ENCODE measurements at regions not wholly inside any gene's neighbourhood (a gene's known extent, or its start where the extent isn't known, plus 50 kb on each side); places are given as distances from the start of the nearest gene placed in this dataset.

DNA sequence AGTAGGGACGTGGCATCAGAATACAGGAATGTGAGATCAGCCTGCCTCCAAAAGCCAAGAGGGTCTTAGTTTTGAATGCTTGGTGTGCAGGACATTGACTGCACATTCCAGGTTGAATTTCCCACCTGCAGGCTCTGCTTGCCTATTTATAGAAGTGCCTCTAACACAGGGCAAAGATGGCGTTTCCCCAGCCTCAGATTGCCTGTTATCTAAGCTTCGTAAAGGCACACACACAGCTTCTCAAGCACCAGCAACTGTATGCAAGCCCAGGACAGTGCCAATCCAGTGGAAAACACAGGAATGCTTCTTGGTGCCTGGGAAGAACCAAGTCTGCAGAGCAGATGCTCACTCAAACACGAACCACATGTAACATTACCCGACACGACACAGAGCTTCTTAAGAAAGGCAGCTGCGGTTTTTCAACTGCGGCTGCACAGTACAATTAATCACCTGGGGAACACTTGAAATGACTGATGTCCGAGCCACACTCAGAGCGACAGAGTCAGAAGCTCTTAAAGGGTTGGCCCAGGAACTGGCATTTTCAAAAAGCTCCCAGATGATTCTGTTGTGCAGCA is 90.0 kb upstream of the ANKRD34C start:
- DNase-seq (ENCODE audit: extremely low read depth in 1 of 11, low read depth in 9 of 11, low spot score in 4 of 11), result peak in 3 of 11 donors; percentile 20 to 53 (median 21)

DNA sequence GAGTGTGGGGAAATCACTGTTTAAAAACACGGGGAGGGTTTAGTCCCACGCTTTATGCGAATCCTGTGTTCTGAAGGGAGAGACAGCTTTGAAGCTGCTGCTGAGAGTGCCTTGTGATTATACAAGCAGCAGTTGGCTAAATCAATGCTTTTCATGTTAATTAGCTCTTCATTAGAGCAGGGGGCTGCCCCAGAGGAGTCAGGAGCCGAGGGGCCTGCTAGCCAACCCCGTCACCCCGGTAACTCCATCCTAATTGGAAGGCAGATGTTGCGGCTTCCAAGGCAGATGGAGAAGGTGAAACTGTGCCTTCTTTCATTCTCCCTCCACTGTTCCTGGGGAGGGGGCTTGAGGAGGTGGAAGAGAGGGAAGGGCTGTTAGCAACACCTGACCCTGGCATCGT is 92.4 kb upstream of the ANKRD34C start:
- no peak for DNase-seq (ENCODE audit: extremely low read depth in 1 of 11, low read depth in 9 of 11, low spot score in 4 of 11)

DNA sequence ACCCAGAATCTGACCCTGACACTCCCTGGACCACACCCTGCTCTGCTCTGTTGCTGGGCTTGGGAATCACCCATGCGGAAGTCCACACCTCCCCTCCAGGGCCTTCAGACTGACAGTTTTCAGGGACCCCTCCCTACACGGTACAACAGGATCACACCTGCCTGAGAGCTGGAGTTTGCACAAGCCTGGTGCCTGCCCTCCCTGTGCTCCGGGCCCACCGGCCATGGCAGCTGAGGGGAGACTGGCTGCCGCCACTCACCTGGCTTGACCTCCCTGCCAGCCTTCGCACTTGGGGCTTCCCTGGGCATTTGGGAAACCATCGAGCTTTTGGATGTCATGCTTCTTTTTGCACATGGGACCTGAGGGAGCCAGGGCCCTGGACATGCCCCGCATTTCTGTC is 95.9 kb upstream of the ANKRD34C start:
- DNase-seq (ENCODE audit: extremely low read depth in 1 of 11, low read depth in 9 of 11, low spot score in 4 of 11), result no peak

DNA sequence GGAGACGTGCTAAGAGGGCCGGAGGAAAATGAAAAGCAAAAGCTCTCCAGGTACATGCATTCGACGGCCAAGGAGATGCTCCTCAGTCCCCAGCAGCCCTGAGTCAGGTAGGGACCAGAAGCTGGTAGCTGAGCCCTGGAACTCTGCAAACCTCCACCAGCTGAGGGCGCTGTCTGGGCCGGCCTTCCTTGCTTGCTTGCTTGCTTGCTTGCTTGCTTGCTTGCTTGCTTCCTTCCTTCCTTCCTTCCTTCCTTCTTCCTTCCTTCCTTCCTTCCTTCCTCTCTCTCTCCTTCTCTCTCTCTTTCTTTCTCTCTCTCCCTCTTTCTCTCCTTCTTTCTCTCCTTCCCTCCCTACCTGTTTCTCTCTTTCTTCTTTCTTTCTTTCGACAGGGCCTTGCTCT is 94.6 kb upstream of the RASGRF1 start:
- no peak for DNase-seq (ENCODE audit: extremely low read depth in 1 of 11, low read depth in 9 of 11, low spot score in 4 of 11)

DNA sequence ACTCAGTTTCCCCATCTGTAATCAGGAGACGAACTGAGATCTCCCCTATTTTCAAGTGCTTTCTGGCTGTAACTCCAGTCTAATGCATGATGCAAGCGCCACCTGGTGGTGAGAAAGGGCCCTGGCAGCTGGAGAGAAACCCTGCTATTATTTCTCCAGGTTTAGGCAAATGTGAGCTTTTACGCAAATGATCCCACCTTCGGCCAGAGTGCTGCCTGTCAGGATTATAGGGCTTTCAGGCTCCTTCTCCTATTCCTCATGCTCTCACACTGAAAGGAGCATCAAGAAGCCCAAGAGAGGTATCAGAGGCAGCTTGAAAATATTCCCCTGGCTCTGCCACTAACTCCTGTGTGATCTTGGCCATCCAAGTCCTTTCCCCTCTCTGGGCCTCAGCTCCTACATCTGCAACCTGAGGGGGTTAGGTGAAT is 93.9 kb upstream of the RASGRF1 start:
- DNase-seq (ENCODE audit: extremely low read depth in 1 of 11, low read depth in 9 of 11, low spot score in 4 of 11), result peak in 8 of 11 donors; percentile 24 to 63 (median 52)

DNA sequence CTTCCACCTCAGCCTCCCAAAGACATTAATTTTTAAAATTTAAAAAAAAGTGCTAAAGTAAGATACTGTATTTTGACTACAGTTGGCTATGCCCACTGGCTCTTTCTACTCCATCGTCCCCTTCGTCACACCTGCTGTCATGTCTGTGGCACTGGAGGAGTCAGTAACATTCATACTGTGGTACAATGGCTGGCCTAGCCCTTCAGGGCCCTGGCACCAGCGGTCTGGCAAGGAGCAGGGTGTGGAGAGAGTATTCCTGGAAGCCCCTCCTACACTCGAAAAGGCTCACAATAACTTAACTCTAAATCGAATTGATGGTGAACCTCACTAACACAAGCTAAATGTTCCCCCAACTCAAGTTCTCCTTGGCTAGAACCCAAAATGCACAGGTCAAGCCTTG is 89.7 kb upstream of the RASGRF1 start:
- no peak for DNase-seq (ENCODE audit: extremely low read depth in 1 of 11, low read depth in 9 of 11, low spot score in 4 of 11)

DNA sequence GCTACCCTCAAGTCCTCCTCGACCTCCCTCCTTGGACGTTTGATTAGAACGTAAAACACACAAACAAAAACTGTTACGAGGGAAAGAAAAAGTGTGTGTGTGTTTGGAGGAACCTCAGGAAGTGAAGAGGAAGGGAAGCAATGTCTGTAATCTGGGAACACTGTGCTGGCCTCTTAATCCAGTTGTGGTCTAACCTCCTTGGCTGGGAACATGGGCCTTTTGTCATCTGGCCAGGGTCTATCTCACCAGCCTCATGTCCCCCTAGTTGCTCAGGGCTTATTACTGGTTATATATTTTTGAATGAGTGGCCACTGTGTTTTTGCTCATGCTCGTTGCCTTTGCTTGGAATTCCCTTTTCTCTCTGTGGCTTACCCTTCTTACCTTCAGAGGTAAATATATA is 89.0 kb upstream of the RASGRF1 start:
- no peak for DNase-seq (ENCODE audit: extremely low read depth in 1 of 11, low read depth in 9 of 11, low spot score in 4 of 11)

DNA sequence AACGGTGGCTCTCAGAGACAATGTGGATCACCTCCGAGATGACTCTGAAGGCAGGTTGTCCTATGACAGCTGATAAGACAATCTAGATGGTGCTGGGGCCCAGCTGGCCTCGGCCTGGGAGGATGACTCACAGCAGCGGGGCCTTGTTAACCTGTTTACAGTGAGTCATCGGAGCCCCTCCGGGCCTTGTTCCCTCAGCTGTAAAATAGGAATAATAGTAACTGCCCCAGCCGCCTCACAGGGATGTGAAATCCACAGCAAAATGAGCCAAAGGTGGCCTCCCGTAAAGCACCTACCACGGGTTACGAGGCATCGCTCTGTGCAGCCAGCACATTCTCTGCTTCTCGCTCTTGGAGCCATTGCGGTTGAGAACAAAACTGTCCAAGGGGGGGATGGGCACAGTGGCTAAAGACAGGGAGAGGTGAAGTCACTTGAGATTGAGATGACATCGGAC is 88.6 kb upstream of the RASGRF1 start:
- no peak for DNase-seq (ENCODE audit: extremely low read depth in 1 of 11, low read depth in 9 of 11, low spot score in 4 of 11)

DNA sequence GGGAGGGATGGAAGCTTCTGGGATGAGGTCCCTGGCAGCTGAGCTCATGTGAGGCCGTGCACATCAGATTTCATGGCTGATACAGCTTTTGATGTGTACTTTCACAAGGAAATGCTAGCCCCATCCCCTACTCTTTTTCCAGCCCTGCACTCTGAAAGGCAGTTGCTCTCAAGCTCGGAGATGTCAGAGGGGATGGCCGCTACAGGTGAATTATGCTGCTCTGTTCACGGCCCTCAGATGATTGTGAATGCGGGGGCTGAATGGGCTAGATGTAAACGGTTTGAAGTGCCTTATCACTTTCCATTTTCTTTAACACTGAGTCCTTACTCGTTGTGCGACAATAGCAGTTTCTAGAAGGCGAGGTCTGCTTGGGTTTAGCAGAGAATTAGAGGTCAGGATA is 88.0 kb upstream of the RASGRF1 start:
- no peak for DNase-seq (ENCODE audit: extremely low read depth in 1 of 11, low read depth in 9 of 11, low spot score in 4 of 11)

DNA sequence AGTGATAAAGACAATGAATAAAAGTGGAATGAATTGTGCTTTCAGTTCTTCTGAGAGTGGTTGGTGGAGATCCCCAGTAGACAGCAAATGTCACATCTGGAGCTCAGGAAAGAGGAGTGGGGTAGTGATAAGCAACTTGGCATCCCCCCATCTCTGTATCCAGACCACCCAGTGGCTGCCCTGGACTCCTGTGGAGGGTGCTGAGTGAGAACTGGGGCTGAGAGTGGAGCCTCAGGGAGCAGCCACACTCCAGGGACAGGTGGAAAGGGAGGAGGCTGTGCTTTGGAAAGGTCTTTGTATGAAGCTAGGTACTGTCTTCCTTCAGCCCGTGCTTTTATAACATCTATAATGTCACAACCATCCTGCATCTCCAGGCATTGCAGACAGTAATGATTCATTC is 85.6 kb upstream of the RASGRF1 start:
- DNase-seq (ENCODE audit: extremely low read depth in 1 of 11, low read depth in 9 of 11, low spot score in 4 of 11), result no peak

DNA sequence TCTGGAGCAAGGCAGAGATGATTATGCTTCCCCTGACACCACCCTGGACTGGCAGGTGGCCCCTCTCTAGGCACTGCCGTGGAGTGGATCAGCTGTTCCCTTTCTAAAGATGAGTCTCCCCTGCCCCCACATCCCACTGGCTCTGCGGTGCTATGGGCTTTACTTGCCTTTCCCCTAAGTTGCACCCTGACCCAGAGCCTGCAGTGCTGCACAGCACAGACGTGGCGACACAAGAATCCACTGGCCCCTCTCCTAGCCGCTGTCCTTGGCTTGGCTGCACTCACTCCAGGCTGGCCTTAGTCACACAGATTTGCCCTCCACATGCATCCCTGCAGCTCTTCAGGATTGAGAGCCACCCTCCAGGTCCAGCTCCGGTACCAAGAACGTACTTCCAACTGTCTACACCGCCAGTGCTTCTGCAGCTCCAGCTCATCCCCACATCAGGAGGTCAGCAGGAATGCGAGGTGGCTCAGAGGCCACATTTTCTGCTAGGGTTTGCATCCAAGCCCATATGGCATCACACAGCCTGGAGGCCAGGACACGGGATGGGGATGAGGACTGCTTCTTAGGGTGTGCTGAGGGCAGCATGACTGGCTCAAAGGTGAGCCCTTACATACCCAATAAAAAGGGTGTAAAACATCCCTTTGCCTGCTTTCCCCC is 82.4 kb upstream of the RASGRF1 start:
- no peak for DNase-seq (ENCODE audit: extremely low read depth in 1 of 11, low read depth in 9 of 11, low spot score in 4 of 11)

DNA sequence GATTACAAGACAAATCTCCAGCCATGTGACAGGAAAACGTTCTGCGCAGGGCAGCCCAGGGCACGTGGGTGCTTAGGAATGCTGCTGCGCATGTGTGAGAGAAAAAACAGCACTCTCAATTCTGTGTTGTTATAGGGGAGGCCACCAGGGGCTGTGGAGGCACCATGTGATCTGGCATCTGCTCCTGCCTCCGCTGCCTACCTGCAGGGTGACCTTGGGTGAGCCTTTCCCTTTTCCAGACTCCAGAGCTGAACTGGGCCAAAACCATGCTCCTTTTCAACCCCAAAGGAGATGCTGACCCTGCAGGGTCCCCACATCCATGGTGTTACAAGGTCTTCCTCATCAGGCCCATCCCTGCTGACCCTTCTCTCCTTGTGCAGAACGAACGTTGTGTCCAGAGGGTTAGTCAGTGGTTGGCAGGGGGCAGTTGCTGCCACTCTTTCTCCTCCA is 81.5 kb upstream of the RASGRF1 start:
- peak in 1 of 11 donors; percentile 9 for DNase-seq (ENCODE audit: extremely low read depth in 1 of 11, low read depth in 9 of 11, low spot score in 4 of 11)

DNA sequence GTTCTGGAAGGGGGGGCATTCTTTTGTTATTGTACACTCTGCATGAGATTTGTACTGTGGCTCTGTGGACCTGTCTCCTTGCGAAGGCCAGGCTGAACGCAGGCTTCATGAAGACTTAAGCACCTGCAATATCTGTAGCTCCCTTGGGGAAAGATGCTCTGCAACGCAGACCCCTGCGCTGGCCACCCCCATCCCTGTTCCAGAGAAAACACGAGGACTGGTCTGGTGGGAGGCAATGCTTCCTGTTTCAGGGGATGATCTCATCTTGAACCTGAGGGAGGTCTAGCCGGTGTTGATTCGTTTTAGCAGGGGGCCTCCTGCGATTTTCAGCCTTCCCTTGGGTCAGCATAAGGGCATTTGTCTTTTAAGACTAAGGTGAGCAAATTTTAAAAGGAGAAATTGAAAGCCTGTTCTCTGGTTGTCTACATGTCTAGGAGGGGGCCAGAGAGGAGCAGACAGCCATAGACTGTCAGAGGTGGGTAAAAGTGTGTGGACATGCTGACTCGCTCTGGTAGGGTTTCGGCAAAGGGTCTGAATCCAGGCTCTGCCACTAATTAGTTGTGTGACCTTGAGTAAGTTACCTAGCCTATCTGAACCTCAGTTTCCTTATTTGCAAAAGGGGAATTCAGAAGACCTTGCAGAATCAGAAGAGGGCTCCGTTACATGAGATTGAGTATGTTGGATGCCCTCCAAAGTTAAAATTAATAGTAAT is 80.9 kb upstream of the RASGRF1 start:
- DNase-seq (ENCODE audit: extremely low read depth in 1 of 11, low read depth in 9 of 11, low spot score in 4 of 11), result no peak

DNA sequence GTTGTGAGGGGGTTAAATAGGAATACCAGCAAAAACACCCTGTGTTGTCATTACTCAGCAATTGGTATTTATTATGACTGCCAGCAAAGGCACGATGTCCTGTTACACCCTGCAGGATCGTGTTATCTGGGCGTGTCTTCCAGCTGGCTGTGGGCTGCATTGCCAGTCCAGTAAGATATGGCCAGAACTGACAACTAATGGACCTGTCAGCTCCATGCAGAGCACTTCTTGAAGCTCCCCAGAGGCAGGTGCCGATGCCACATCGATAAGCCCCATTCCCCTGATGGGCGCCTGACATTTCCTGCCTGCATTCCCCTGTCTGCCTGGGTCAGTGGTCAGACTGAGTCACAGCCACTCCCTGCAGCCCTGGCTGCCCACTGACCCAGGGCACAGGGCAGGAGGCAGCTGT is 79.7 kb upstream of the RASGRF1 start:
- DNase-seq (ENCODE audit: extremely low read depth in 1 of 11, low read depth in 9 of 11, low spot score in 4 of 11), result no peak

DNA sequence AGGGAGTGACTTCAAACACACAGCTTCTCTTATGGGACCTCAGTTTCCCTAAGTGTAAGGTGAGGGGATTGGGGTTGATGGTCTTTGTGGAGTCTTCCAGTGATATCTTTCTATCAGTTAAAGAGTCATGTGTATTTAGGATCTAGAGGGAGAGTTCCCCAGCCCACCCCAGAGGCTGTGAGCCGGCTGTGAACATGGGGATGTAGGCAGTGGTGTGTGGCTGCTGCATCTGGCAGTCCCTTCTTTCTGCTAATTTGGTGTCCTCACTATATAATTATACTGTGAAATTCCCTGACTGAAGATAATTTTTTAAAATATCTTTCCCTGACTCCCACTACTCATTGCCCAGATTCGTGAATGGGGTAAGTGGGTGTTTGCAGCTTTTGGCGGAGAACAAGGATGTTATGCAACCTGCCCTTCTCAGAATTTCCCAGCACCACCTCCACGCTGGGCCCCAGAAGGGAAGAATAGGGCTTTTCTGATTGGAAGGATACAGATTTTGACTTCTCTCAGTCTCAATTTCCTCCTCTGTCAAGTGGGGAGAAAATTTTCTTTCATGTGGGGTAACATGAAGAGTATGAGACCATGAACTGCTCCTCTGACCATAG is 79.0 kb upstream of the RASGRF1 start:
- DNase-seq (ENCODE audit: extremely low read depth in 1 of 11, low read depth in 9 of 11, low spot score in 4 of 11), result no peak

DNA sequence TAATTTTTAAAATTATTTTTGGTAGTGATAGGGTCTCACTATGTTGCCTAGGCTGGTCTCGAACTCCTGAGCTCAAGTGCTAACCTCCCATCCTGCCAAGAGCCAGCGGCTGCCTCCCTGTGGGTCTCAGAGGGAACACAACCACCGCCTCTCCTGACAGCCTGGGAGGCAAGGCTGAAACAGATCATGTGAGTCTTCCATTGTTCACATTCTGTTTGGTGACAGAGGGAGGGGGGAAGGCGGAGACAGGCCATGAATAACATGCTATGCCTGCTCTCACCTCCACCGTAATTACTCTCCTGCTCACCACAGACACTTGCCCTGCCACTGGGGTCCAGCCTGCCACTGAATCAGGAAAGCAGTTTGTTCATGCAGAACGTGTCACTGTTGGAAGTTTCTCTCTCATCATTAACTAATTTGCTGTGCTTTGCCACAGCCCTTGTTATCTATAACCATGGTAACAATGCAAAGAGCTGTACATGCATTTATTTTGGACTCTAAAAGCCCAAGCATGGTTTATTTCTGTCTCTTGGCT is 78.4 kb upstream of the RASGRF1 start:
- peak in 4 of 11 donors; percentile 29 to 46 (median 34) for DNase-seq (ENCODE audit: extremely low read depth in 1 of 11, low read depth in 9 of 11, low spot score in 4 of 11)

DNA sequence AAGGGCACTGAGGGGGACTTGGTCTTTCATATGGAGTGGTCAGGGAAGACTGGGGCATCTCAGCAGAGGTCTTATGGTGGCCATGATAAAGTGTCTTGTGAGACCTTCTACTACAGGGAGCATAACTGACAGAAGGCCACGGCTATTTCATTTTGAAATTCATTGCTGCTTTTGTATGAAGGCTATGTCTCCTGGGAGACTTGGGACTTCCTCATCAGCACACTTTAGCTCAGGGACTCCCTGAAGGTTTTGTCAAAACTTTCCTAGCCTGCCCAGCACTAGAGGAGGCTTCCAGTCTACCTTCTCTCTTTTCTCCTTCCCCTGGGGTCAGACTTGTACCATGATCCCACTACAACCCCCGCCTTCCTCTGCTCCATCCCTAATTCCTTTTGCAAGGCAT is 77.2 kb upstream of the RASGRF1 start:
- no peak for DNase-seq (ENCODE audit: extremely low read depth in 1 of 11, low read depth in 9 of 11, low spot score in 4 of 11)

DNA sequence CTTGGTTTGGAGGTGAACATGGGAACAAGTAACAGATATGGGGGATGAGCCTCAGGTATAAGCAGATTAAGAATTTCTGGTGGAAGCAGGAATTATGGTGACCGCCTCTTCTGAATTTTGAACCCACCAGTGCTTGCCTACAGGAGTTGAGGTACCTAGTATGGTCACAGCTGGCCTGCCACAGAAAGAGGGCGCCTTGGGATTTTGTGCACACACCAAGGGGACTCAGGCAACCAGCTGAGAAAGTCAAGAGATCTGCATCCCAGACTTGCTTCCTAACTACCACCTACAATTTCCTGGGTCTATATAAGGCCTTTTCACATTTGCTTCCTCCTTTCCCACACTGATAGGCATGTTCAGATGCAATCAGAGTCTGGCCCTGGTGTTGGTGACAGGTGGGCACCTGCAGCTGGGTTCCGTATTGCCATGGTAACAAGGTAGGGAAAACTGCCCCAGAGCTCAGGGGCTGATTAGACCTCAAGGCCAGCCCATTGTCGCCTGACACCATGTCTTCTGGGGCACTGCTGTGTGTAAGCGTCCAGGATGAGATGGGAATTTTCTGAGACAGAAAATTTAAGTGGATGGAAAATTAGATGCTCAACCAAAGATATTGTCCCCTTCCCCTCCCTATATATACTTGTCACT is 75.9 kb upstream of the RASGRF1 start:
- no peak for DNase-seq (ENCODE audit: extremely low read depth in 1 of 11, low read depth in 9 of 11, low spot score in 4 of 11)

DNA sequence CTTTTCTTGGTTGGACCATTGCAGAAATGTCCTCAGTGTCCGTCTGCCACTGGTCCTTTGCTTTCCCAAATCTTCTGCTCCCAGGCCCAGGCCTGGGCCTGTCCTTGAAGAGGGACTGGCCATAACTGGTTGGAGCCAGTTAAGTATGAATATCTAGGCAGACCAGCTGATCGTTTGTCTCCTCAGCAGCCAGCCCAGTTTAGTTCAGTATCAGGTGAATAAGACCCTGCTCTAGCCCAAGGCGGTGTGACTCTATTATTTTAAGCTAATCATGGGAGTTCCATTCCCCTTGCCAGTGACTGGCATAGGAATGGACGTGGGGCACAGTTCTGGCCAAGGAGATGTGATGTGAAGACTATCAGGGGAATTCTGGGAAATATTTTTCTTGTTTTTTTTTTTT is 73.9 kb upstream of the RASGRF1 start:
- DNase-seq (ENCODE audit: extremely low read depth in 1 of 11, low read depth in 9 of 11, low spot score in 4 of 11), result no peak
